ENCODE measurements at regions not wholly inside any gene's neighbourhood (a gene's known extent, or its start where the extent isn't known, plus 50 kb on each side); places are given as distances from the start of the nearest gene placed in this dataset.
A peak's percentile ranks its signal among the peaks of the same experiment; 100 is the strongest.
"Not testable (repeated sequence)": the region's sequence is repeated elsewhere in the genome, so short reads cannot be mapped to it uniquely, and the experiment has no call there.

GRCh38 chr14:105745433-105746123 lies 219.2 kb downstream of the TMEM121 start:
- Histone ChIP-seq H3K27ac (no peak overlapping the region), H3K4me2 (no peak overlapping the region), H3K4me1 (peaks cover 6% of the 10 kb centered on the region; the same call in 1 of the 3 replicates), H3K4me3 (no peak overlapping the region), H3K9me3 (no peaks in the 10 kb centered on the region)
- ChIA-PET CTCF (no interaction called here), POLR2A (no interaction called here)
- FAIRE-seq (no peak), DNase-seq (ENCODE audit: low read depth in 1 of 2, low spot score in 1 of 2) (no peak), ATAC-seq (no peak)
- 10% methylated on average over 4 of the region's 6 CpGs for WGBS (ENCODE audit: missing lambda C conversion rate)
- TF ChIP-seq PBX3 (IDR thresholded peaks at IDR 0.05) (no peak), JUNB (IDR thresholded peaks at IDR 0.05) (no peak), CHD2 (IDR thresholded peaks at IDR 0.05; ENCODE audit: low read length, partially characterized antibody) (no peak), BHLHE40 (IDR thresholded peaks at IDR 0.05; ENCODE audit: low read depth, low read length) (no peak), EHMT2 (IDR thresholded peaks at IDR 0.05; ENCODE audit: low read depth) (no peak), TFCP2L1 (CRISPR knock-in tag; IDR thresholded peaks at IDR 0.05) (no peak), MAZ (IDR thresholded peaks at IDR 0.05; ENCODE audit: borderline replicate concordance, low read depth, low read length) (no peak), ATOH8 (CRISPR knock-in tag; IDR thresholded peaks at IDR 0.05; ENCODE audit: low read depth) (no peak), USF2 (IDR thresholded peaks at IDR 0.05) (no peak), HOXB5 (CRISPR knock-in tag; IDR thresholded peaks at IDR 0.05) (no peak), RCOR1 (IDR thresholded peaks at IDR 0.05; ENCODE audit: low read depth, low read length) (no peak), KDM5A (IDR thresholded peaks at IDR 0.05) (no peak), HDAC2 (IDR thresholded peaks at IDR 0.05) (no peak), SREBF2 (IDR thresholded peaks at IDR 0.05) (no peak), HOXA7 (CRISPR knock-in tag; IDR thresholded peaks at IDR 0.05) (no peak)

- POLR2A ChIA-PET = no interaction called here
These were observed 219.7 kb downstream of the TMEM121 start for GRCh38 chr14:105746124-105746514.

GRCh38 chr14:105746800-105747502 lies 220.6 kb downstream of the TMEM121 start:
- CTCF ChIA-PET; H3K9me3 ChIP-seq; H3K27ac ChIP-seq; H3K4me3 ChIP-seq; H3K4me1 ChIP-seq; H3K4me2 ChIP-seq; POLR2A ChIA-PET; DNase-seq (ENCODE audit: low read depth in 1 of 2, low spot score in 1 of 2); FAIRE-seq: not testable (repeated sequence)
- 41% methylated on average over 15 of the region's 16 CpGs for WGBS (ENCODE audit: missing lambda C conversion rate)
- ATAC-seq = peak in 1 of 2 experiments; percentile 37; a peak in 3 of 6 replicates
- TF ChIP-seq REST (IDR thresholded peaks at IDR 0.05) = peak; percentile 60; the same call in 1 of the 2 replicates

More at GRCh38 chr14:105746124-105746514, 219.7 kb downstream of the TMEM121 start:
- CTCF ChIA-PET = no interaction called here
- 21% methylated on average over 5 of the region's 5 CpGs for WGBS (ENCODE audit: missing lambda C conversion rate)
- no peak overlapping the region for H3K4me3 ChIP-seq
- no peak overlapping the region for H3K27ac ChIP-seq
- TF ChIP-seq ZNF302 (CRISPR knock-in tag; IDR thresholded peaks at IDR 0.05) (no peak), ZFP36 (IDR thresholded peaks at IDR 0.05; ENCODE audit: borderline replicate concordance, partially characterized antibody) (no peak), CEBPB (IDR thresholded peaks at IDR 0.05) (no peak), HOXB5 (CRISPR knock-in tag; IDR thresholded peaks at IDR 0.05) (no peak), NR3C1 (IDR thresholded peaks at IDR 0.05) (no peak), FOXS1 (CRISPR knock-in tag; IDR thresholded peaks at IDR 0.05) (no peak), GATA3 (IDR thresholded peaks at IDR 0.05; ENCODE audit: borderline replicate concordance) (no peak), MAZ (IDR thresholded peaks at IDR 0.05; ENCODE audit: borderline replicate concordance, low read depth, low read length) (no peak), POLR2AphosphoS2 (conservative IDR thresholded peaks at IDR 0.05; ENCODE audit: low read length) (no peak), RFX5 (IDR thresholded peaks at IDR 0.05) (no peak)
- no peak for ATAC-seq
- H3K9me3 ChIP-seq = no peaks in the 10 kb centered on the region
- H3K4me1 ChIP-seq = peaks cover 6% of the 10 kb centered on the region; the same call in 1 of the 3 replicates
- FAIRE-seq = no peak
- no peak for DNase-seq (ENCODE audit: low read depth in 1 of 2, low spot score in 1 of 2)
- H3K4me2 ChIP-seq = no peak overlapping the region
